Esophagus mucosa (tissue), 1 donor: ENCODE measurements at regions not wholly inside any gene's neighbourhood (a gene's known extent, or its start where the extent isn't known, plus 50 kb on each side); places are given as distances from the start of the nearest gene placed in this dataset.
"Not testable (repeated sequence)": the region's sequence is repeated elsewhere in the genome, so short reads cannot be mapped to it uniquely, and the experiment has no call there.

Experiments used
- ATAC-seq: fragments of 200-7000 bp; cut with Tn5 transposase; one replicate; pipeline ENCODE4 v1.9.1; 2020
- donor health status: DM: yes; HTN: yes; CAD: no.

DNA sequence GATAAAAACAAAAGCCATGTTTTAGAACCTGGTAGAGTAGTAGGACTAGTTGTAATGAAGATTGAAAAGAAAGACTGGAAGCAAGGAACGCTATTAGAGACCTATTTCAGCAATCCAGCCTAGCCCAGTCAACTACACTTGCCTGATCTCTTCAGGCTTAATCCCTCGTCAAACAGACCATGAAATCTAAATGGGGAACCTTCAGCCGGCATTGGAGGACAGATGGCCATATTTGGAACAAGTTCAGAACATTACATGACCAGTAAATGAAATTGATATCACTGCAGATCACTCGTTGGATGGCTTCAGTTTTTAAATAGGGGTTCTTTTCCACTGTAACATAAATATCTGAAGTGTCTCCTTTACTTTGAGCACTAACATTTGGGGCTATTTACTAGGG lies 84.8 kb upstream of the WDR44 start:
- no peak for ATAC-seq

DNA sequence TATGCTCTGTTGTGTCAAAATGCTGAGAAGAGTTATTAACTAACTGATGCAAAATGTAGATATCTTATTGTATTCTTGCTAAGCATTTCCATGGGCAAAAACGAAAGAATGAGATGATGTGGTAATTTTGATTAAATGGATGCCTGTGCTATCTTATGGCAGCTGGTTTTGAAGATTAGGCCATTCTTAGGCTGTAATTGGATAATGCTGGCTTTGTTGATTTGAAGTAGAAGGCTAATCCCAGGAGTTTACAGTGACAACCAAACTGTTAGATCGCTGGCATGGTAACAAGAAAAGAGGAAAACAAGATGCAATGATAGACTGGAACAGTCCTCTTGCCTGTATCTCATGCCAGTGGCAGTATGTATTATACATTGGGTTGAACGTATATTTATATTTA lies 74.1 kb upstream of the WDR44 start:
- no peak for ATAC-seq

DNA sequence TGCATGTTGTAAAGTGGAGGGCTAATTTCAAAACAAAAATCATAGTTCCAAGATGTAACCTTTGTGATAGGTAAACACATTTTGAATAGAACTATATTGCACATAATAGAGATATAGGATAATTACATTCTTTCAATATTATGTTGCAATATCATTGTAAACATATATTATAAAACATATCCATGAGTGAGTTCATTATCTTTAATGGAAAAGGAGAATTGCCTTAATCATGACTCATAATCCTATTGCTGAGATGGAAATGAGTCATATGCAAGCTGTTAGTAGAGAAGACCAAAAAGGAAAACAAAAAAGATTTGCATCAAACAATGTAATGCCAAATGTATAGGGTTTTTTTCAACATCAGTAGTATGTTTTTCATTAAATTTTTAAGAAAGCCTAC lies 73.7 kb upstream of the WDR44 start:
- peak; percentile 33 for ATAC-seq

- ATAC-seq = no peak
Measured at GRCh38 chrX:118286066-118286762, 59.7 kb upstream of the WDR44 start.

GRCh38 chrX:118295818-118296217 lies 50.1 kb upstream of the WDR44 start:
- not testable (repeated sequence) for ATAC-seq
